ENCODE measurements at regions not wholly inside any gene's neighbourhood (a gene's known extent, or its start where the extent isn't known, plus 50 kb on each side); places are given as distances from the start of the nearest gene placed in this dataset.
A peak's percentile ranks its signal among the peaks of the same experiment; 100 is the strongest.

GRCh38 chr2:204183608-204184007 lies 247.0 kb downstream of the ICOS start:
- peaks cover 16% of the 10 kb centered on the region for H3K27me3 Mint-ChIP-seq (ENCODE audit: low read depth)
- H3K27ac Mint-ChIP-seq: no peak overlapping the region
- H3K4me3 Mint-ChIP-seq: no peak overlapping the region
- peaks cover 10% of the 10 kb centered on the region for H3K4me1 Mint-ChIP-seq (ENCODE audit: low read depth)
- no peaks in the 10 kb centered on the region for H3K9me3 Mint-ChIP-seq
- no peaks in the 10 kb centered on the region for H3K36me3 Mint-ChIP-seq (ENCODE audit: low read depth)

GRCh38 chr2:204184226-204184625 lies 247.7 kb downstream of the ICOS start:
- H3K4me3 Mint-ChIP-seq: no peak overlapping the region
- no peaks in the 10 kb centered on the region for H3K36me3 Mint-ChIP-seq (ENCODE audit: low read depth)
- H3K27ac Mint-ChIP-seq: no peak overlapping the region
- H3K4me1 Mint-ChIP-seq (ENCODE audit: low read depth): peaks cover 10% of the 10 kb centered on the region
- H3K27me3 Mint-ChIP-seq (ENCODE audit: low read depth): peaks cover 12% of the 10 kb centered on the region
- no peaks in the 10 kb centered on the region for H3K9me3 Mint-ChIP-seq

- Mint-ChIP-seq H3K4me1 (ENCODE audit: low read depth) (peaks cover 10% of the 10 kb centered on the region), H3K9me3 (no peaks in the 10 kb centered on the region)
Observed at GRCh38 chr2:204187229-204188083, 250.9 kb downstream of the ICOS start.

GRCh38 chr2:204191574-204191973 lies 255.0 kb downstream of the ICOS start:
- no peaks in the 10 kb centered on the region for H3K36me3 Mint-ChIP-seq (ENCODE audit: low read depth)
- peaks cover 10% of the 10 kb centered on the region for H3K4me1 Mint-ChIP-seq (ENCODE audit: low read depth)
- H3K27ac Mint-ChIP-seq: no peak overlapping the region
- no peak overlapping the region for H3K4me3 Mint-ChIP-seq
- H3K27me3 Mint-ChIP-seq (ENCODE audit: low read depth): peaks cover 10% of the 10 kb centered on the region
- H3K9me3 Mint-ChIP-seq: no peaks in the 10 kb centered on the region

More at GRCh38 chr2:204187229-204188083, 250.9 kb downstream of the ICOS start:
- H3K4me3 Mint-ChIP-seq: no peak overlapping the region
- H3K27ac Mint-ChIP-seq: no peak overlapping the region
- no peaks in the 10 kb centered on the region for H3K27me3 Mint-ChIP-seq (ENCODE audit: low read depth)
- H3K36me3 Mint-ChIP-seq (ENCODE audit: low read depth): no peaks in the 10 kb centered on the region

- Mint-ChIP-seq H3K36me3 (ENCODE audit: low read depth) (no peaks in the 10 kb centered on the region), H3K9me3 (no peaks in the 10 kb centered on the region), H3K27ac (no peak overlapping the region), H3K27me3 (ENCODE audit: low read depth) (peaks cover 13% of the 10 kb centered on the region), H3K4me3 (no peak overlapping the region), H3K4me1 (ENCODE audit: low read depth) (no peaks in the 10 kb centered on the region)
Observed at GRCh38 chr2:204195498-204195897, 258.9 kb downstream of the ICOS start.

- H3K4me3 Mint-ChIP-seq: no peak overlapping the region
- H3K27ac Mint-ChIP-seq: no peak overlapping the region
- no peaks in the 10 kb centered on the region for H3K9me3 Mint-ChIP-seq
- no peaks in the 10 kb centered on the region for H3K36me3 Mint-ChIP-seq (ENCODE audit: low read depth)
- no peaks in the 10 kb centered on the region for H3K4me1 Mint-ChIP-seq (ENCODE audit: low read depth)
- peaks cover 18% of the 10 kb centered on the region for H3K27me3 Mint-ChIP-seq (ENCODE audit: low read depth)
Observed at GRCh38 chr2:204197336-204198005, 260.9 kb downstream of the ICOS start.

- Mint-ChIP-seq H3K27me3 (ENCODE audit: low read depth) (peaks cover 10% of the 10 kb centered on the region), H3K27ac (no peak overlapping the region), H3K9me3 (no peaks in the 10 kb centered on the region), H3K36me3 (ENCODE audit: low read depth) (peaks cover 2% of the 10 kb centered on the region), H3K4me1 (ENCODE audit: low read depth) (peaks cover 2% of the 10 kb centered on the region), H3K4me3 (no peak overlapping the region)
Observed at GRCh38 chr2:204199357-204199756, 262.8 kb downstream of the ICOS start.

- no peak overlapping the region for H3K27ac Mint-ChIP-seq
- peaks cover 2% of the 10 kb centered on the region for H3K36me3 Mint-ChIP-seq (ENCODE audit: low read depth)
- peaks cover 10% of the 10 kb centered on the region for H3K27me3 Mint-ChIP-seq (ENCODE audit: low read depth)
- no peaks in the 10 kb centered on the region for H3K9me3 Mint-ChIP-seq
- H3K4me1 Mint-ChIP-seq (ENCODE audit: low read depth): peaks cover 7% of the 10 kb centered on the region
- H3K4me3 Mint-ChIP-seq: no peak overlapping the region
Observed at GRCh38 chr2:204201507-204201906, 264.9 kb downstream of the ICOS start.

- H3K36me3 Mint-ChIP-seq (ENCODE audit: low read depth): peaks cover 2% of the 10 kb centered on the region
- H3K27me3 Mint-ChIP-seq (ENCODE audit: low read depth): peaks cover 12% of the 10 kb centered on the region
- H3K27ac Mint-ChIP-seq: no peak overlapping the region
- peaks cover 7% of the 10 kb centered on the region for H3K4me1 Mint-ChIP-seq (ENCODE audit: low read depth)
- H3K4me3 Mint-ChIP-seq: no peak overlapping the region
- no peaks in the 10 kb centered on the region for H3K9me3 Mint-ChIP-seq
Observed at GRCh38 chr2:204202253-204202652, 265.7 kb downstream of the ICOS start.

GRCh38 chr2:204203704-204204103 lies 267.1 kb downstream of the ICOS start:
- Mint-ChIP-seq H3K9me3 (no peaks in the 10 kb centered on the region), H3K27me3 (ENCODE audit: low read depth) (peaks cover 17% of the 10 kb centered on the region), H3K27ac (no peak overlapping the region), H3K36me3 (ENCODE audit: low read depth) (peaks cover 2% of the 10 kb centered on the region), H3K4me3 (no peak overlapping the region), H3K4me1 (ENCODE audit: low read depth) (peaks cover 7% of the 10 kb centered on the region)

- Mint-ChIP-seq H3K27ac (no peak overlapping the region), H3K9me3 (no peaks in the 10 kb centered on the region), H3K27me3 (ENCODE audit: low read depth) (peaks cover 21% of the 10 kb centered on the region), H3K4me3 (no peak overlapping the region), H3K36me3 (ENCODE audit: low read depth) (peaks cover 2% of the 10 kb centered on the region), H3K4me1 (ENCODE audit: low read depth) (peaks cover 7% of the 10 kb centered on the region)
Observed at GRCh38 chr2:204205082-204205481, 268.5 kb downstream of the ICOS start.

- peaks cover 2% of the 10 kb centered on the region for H3K36me3 Mint-ChIP-seq (ENCODE audit: low read depth)
- H3K27ac Mint-ChIP-seq: no peak overlapping the region
- peaks cover 24% of the 10 kb centered on the region for H3K27me3 Mint-ChIP-seq (ENCODE audit: low read depth)
- H3K4me1 Mint-ChIP-seq (ENCODE audit: low read depth): peaks cover 7% of the 10 kb centered on the region
- H3K4me3 Mint-ChIP-seq: no peak overlapping the region
- no peaks in the 10 kb centered on the region for H3K9me3 Mint-ChIP-seq
Observed at GRCh38 chr2:204205538-204205937, 269.0 kb downstream of the ICOS start.

GRCh38 chr2:204207866-204208265 lies 271.3 kb downstream of the ICOS start:
- Mint-ChIP-seq H3K36me3 (ENCODE audit: low read depth) (peaks cover 2% of the 10 kb centered on the region), H3K27ac (no peak overlapping the region), H3K4me1 (ENCODE audit: low read depth) (peaks cover 7% of the 10 kb centered on the region), H3K9me3 (no peaks in the 10 kb centered on the region), H3K4me3 (no peak overlapping the region), H3K27me3 (ENCODE audit: low read depth) (peaks cover 27% of the 10 kb centered on the region)

- peaks cover 4% of the 10 kb centered on the region for H3K9me3 Mint-ChIP-seq
- H3K4me1 Mint-ChIP-seq (ENCODE audit: low read depth): no peaks in the 10 kb centered on the region
- H3K27ac Mint-ChIP-seq: peak overlapping the region; percentile 55
- H3K27me3 Mint-ChIP-seq (ENCODE audit: low read depth): peaks cover 19% of the 10 kb centered on the region
- no peaks in the 10 kb centered on the region for H3K36me3 Mint-ChIP-seq (ENCODE audit: low read depth)
- no peak overlapping the region for H3K4me3 Mint-ChIP-seq
Observed at GRCh38 chr2:204213588-204213987, 277.0 kb downstream of the ICOS start.

- Mint-ChIP-seq H3K27ac (no peak overlapping the region), H3K27me3 (ENCODE audit: low read depth) (peaks cover 3% of the 10 kb centered on the region), H3K9me3 (peaks cover 4% of the 10 kb centered on the region), H3K4me3 (no peak overlapping the region), H3K4me1 (ENCODE audit: low read depth) (no peaks in the 10 kb centered on the region), H3K36me3 (ENCODE audit: low read depth) (no peaks in the 10 kb centered on the region)
Observed at GRCh38 chr2:204218040-204218439, 281.5 kb downstream of the ICOS start.

Measured in T-helper 1 cell treated with Interleukin-12 subunit alpha and Interleukin-12 subunit beta and Interleukin-4 antibody, amounts not matched to agents 30 μg/mL and 1 μg/mL, for 36 hours (primary cell).